ENCODE measurements at regions not wholly inside any gene's neighbourhood (a gene's known extent, or its start where the extent isn't known, plus 50 kb on each side); places are given as distances from the start of the nearest gene placed in this dataset.
A peak's percentile ranks its signal among the peaks of the same experiment; 100 is the strongest.

GRCh38 chr5:81838307-81838906 lies 87.5 kb upstream of the SSBP2 start:
- TF ChIP-seq CTCF (IDR thresholded peaks at IDR 0.05) (peak; percentile 28; the same call in 1 of the 2 replicates), ETV6 (CRISPR knock-in tag; IDR thresholded peaks at IDR 0.05) (no peak)
- TF ChIP-seq, protein P1, sequence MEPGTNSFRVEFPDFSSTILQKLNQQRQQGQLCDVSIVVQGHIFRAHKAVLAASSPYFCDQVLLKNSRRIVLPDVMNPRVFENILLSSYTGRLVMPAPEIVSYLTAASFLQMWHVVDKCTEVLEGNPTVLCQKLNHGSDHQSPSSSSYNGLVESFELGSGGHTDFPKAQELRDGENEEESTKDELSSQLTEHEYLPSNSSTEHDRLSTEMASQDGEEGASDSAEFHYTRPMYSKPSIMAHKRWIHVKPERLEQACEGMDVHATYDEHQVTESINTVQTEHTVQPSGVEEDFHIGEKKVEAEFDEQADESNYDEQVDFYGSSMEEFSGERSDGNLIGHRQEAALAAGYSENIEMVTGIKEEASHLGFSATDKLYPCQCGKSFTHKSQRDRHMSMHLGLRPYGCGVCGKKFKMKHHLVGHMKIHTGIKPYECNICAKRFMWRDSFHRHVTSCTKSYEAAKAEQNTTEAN (CRISPR knock-in tag; IDR thresholded peaks at IDR 0.05), result no peak

All from WTC11 (cell line).